H1 (cell line): ENCODE measurements at regions not wholly inside any gene's neighbourhood (a gene's known extent, or its start where the extent isn't known, plus 50 kb on each side); places are given as distances from the start of the nearest gene placed in this dataset.

Experiments used
- CREB1 ChIP-seq: IDR thresholded peaks from 2 replicates; pipeline ENCODE4 v1.6.1; 2012; ENCODE audit warnings: inconsistent platforms
- PHF8 ChIP-seq: fragments of 200-600 bp; sonication (generic); conservative IDR thresholded peaks from 2 replicates; pipeline ENCODE4 v1.7.1; 2012; ENCODE audit warnings: low read depth, mild to moderate bottlenecking, inconsistent platforms, low read length, moderate library complexity
- TF ChIP-seq, protein P1 (sequence below): fragments of 300-600 bp; sonication (generic); IDR thresholded peaks from 2 replicates; pipeline ENCODE4 v1.7.1; 2012; ENCODE audit warnings: low read length, moderate library complexity, mild to moderate bottlenecking, inconsistent platforms; ENCODE audit not compliant: insufficient replicate concordance
- TF ChIP-seq, protein P2 (sequence below): IDR thresholded peaks from 2 replicates; pipeline ENCODE4 v1.6.1; 2012; ENCODE audit warnings: inconsistent platforms

DNA sequence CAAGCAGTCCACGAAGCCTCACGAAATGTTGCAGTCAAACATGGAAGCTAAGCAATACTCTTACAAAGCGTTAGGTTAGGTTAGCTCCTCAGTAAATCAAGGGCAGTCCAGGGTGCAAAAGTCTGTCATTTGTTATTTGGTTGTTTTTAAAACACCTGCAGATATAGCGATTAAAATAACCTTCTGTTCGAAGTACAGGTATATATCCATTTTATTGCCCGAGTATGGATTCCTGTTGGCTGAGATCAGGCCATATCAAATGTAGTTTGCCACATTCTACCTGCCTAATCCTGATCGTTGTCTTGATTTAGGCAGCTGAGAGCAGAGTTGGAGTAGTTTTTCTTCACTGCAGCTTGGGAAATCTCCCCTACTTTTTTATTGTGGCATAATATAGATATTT, 99.5 kb upstream of the EPB41L3 start (continued):
- TF ChIP-seq, protein P1, sequence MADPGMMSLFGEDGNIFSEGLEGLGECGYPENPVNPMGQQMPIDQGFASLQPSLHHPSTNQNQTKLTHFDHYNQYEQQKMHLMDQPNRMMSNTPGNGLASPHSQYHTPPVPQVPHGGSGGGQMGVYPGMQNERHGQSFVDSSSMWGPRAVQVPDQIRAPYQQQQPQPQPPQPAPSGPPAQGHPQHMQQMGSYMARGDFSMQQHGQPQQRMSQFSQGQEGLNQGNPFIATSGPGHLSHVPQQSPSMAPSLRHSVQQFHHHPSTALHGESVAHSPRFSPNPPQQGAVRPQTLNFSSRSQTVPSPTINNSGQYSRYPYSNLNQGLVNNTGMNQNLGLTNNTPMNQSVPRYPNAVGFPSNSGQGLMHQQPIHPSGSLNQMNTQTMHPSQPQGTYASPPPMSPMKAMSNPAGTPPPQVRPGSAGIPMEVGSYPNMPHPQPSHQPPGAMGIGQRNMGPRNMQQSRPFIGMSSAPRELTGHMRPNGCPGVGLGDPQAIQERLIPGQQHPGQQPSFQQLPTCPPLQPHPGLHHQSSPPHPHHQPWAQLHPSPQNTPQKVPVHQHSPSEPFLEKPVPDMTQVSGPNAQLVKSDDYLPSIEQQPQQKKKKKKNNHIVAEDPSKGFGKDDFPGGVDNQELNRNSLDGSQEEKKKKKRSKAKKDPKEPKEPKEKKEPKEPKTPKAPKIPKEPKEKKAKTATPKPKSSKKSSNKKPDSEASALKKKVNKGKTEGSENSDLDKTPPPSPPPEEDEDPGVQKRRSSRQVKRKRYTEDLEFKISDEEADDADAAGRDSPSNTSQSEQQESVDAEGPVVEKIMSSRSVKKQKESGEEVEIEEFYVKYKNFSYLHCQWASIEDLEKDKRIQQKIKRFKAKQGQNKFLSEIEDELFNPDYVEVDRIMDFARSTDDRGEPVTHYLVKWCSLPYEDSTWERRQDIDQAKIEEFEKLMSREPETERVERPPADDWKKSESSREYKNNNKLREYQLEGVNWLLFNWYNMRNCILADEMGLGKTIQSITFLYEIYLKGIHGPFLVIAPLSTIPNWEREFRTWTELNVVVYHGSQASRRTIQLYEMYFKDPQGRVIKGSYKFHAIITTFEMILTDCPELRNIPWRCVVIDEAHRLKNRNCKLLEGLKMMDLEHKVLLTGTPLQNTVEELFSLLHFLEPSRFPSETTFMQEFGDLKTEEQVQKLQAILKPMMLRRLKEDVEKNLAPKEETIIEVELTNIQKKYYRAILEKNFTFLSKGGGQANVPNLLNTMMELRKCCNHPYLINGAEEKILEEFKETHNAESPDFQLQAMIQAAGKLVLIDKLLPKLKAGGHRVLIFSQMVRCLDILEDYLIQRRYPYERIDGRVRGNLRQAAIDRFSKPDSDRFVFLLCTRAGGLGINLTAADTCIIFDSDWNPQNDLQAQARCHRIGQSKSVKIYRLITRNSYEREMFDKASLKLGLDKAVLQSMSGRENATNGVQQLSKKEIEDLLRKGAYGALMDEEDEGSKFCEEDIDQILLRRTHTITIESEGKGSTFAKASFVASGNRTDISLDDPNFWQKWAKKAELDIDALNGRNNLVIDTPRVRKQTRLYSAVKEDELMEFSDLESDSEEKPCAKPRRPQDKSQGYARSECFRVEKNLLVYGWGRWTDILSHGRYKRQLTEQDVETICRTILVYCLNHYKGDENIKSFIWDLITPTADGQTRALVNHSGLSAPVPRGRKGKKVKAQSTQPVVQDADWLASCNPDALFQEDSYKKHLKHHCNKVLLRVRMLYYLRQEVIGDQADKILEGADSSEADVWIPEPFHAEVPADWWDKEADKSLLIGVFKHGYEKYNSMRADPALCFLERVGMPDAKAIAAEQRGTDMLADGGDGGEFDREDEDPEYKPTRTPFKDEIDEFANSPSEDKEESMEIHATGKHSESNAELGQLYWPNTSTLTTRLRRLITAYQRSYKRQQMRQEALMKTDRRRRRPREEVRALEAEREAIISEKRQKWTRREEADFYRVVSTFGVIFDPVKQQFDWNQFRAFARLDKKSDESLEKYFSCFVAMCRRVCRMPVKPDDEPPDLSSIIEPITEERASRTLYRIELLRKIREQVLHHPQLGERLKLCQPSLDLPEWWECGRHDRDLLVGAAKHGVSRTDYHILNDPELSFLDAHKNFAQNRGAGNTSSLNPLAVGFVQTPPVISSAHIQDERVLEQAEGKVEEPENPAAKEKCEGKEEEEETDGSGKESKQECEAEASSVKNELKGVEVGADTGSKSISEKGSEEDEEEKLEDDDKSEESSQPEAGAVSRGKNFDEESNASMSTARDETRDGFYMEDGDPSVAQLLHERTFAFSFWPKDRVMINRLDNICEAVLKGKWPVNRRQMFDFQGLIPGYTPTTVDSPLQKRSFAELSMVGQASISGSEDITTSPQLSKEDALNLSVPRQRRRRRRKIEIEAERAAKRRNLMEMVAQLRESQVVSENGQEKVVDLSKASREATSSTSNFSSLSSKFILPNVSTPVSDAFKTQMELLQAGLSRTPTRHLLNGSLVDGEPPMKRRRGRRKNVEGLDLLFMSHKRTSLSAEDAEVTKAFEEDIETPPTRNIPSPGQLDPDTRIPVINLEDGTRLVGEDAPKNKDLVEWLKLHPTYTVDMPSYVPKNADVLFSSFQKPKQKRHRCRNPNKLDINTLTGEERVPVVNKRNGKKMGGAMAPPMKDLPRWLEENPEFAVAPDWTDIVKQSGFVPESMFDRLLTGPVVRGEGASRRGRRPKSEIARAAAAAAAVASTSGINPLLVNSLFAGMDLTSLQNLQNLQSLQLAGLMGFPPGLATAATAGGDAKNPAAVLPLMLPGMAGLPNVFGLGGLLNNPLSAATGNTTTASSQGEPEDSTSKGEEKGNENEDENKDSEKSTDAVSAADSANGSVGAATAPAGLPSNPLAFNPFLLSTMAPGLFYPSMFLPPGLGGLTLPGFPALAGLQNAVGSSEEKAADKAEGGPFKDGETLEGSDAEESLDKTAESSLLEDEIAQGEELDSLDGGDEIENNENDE: no peak
- TF ChIP-seq CREB1 (no peak), PHF8 (no peak)
- TF ChIP-seq, protein P2, sequence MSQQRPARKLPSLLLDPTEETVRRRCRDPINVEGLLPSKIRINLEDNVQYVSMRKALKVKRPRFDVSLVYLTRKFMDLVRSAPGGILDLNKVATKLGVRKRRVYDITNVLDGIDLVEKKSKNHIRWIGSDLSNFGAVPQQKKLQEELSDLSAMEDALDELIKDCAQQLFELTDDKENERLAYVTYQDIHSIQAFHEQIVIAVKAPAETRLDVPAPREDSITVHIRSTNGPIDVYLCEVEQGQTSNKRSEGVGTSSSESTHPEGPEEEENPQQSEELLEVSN: no peak
